H1 (cell line): ENCODE measurements at regions not wholly inside any gene's neighbourhood (a gene's known extent, or its start where the extent isn't known, plus 50 kb on each side); places are given as distances from the start of the nearest gene placed in this dataset.

Source experiments
- CTCF ChIA-PET: fragments of 300-600 bp; sonication (Branson Sonifier 250); formaldehyde crosslinking; loops from one replicate; lab custom pipeline; 2021; ENCODE audit not compliant: partially characterized antibody; lab: Charles Lee
- POLR2A ChIA-PET: fragments of 300-600 bp; sonication (Branson Sonifier 250); formaldehyde crosslinking; loops from one replicate; lab custom pipeline; 2021; ENCODE audit warnings: inconsistent platforms; ENCODE audit not compliant: partially characterized antibody; lab: Charles Lee
- DNase-seq, 2 experiments: peaks; one replicate each; pipeline versions ENCODE4 v3.0.0 to v3.0.0-alpha.2; 2010 to 2022; ENCODE audit warnings: low spot score in 2 of 2, low read depth in 1 of 2, mixed read lengths in 1 of 2
- FAIRE-seq: peaks from 2 replicates; lab custom pipeline; 2011; peaks lifted over from hg19 to GRCh38; lab: Jason Lieb, UNC
- H2AFZ ChIP-seq: 2 replicates; pipeline ENCODE4 v1.8.1; 2012; ENCODE audit warnings: low read length, inconsistent platforms
- H2AK5ac ChIP-seq: 2 replicates; pipeline ENCODE4 v1.6.1; 2013; ENCODE audit warnings: low read depth, low read length
- H2BK120ac ChIP-seq: replicated peaks from 2 replicates; pipeline ENCODE3; 2013; ENCODE audit warnings: low read depth, low read length, inconsistent platforms
- H2BK12ac ChIP-seq: 2 replicates; pipeline ENCODE4 v1.6.1; 2013; ENCODE audit warnings: low read depth, low read length
- H2BK15ac ChIP-seq: 2 replicates; pipeline ENCODE4 v1.6.1; 2013; ENCODE audit warnings: low read length
- H2BK20ac ChIP-seq: 2 replicates; pipeline ENCODE4 v1.6.1; 2013; ENCODE audit warnings: low read length
- H2BK5ac ChIP-seq: 2 replicates; pipeline ENCODE4 v1.6.1; 2013; ENCODE audit warnings: low read depth, low read length
- H3K14ac ChIP-seq: 2 replicates; pipeline ENCODE4 v1.6.1; 2013; ENCODE audit warnings: inconsistent platforms; ENCODE audit not compliant: insufficient read length
- H3K18ac ChIP-seq: 2 replicates; pipeline ENCODE4 v1.6.1; 2013; ENCODE audit warnings: low read length; ENCODE audit errors: extremely low read depth
- H3K23ac ChIP-seq: 2 replicates; pipeline ENCODE4 v1.6.1; 2013; ENCODE audit warnings: inconsistent platforms; ENCODE audit not compliant: insufficient read length
- H3K23me2 ChIP-seq: 2 replicates; pipeline ENCODE4 v1.6.1; 2013; ENCODE audit warnings: low read depth, low read length
- H3K27ac ChIP-seq: 2 replicates; pipeline ENCODE4 v1.6.1; 2011; ENCODE audit warnings: low read depth, low read length, inconsistent platforms
- H3K27me3 ChIP-seq, 4 experiments: replicated peaks in 1 of 4; 1 replicate in 1 of 4; 2 replicates in 3 of 4; pipeline versions ENCODE4 v1.6.1 to v1.8.1; 2011 to 2013; ENCODE audit warnings: low read length in 3 of 4, mild to moderate bottlenecking in 3 of 4, inconsistent platforms in 2 of 4, mixed read lengths in 2 of 4, moderate library complexity in 1 of 4; ENCODE audit not compliant: control insufficient read depth in 3 of 4, insufficient read depth in 3 of 4; ENCODE audit errors: extremely low read depth in 1 of 4
- H3K36me3 ChIP-seq, 4 experiments: 2 replicates each; pipeline versions ENCODE4 v1.6.1 to v1.8.1; 2011 to 2013; ENCODE audit warnings: mild to moderate bottlenecking in 4 of 4, low read length in 3 of 4, moderate library complexity in 2 of 4, control low read depth in 1 of 4, inconsistent platforms in 1 of 4; ENCODE audit not compliant: insufficient read depth in 4 of 4, control insufficient read depth in 2 of 4
- H3K4ac ChIP-seq: replicated peaks from 2 replicates; pipeline ENCODE3; 2013; ENCODE audit warnings: low read length, low read depth, mixed read lengths, inconsistent platforms; ENCODE audit not compliant: insufficient read length
- H3K4me1 ChIP-seq, 4 experiments: replicated peaks in 1 of 4; 1 replicate in 1 of 4; 2 replicates in 3 of 4; pipeline versions ENCODE4 v1.6.1 to v1.8.1; 2011 to 2013; ENCODE audit warnings: low read length in 3 of 4, inconsistent platforms in 2 of 4, mixed read lengths in 1 of 4; ENCODE audit not compliant: insufficient read depth in 4 of 4, control insufficient read depth in 3 of 4
- H3K4me2 ChIP-seq, 2 experiments: 2 replicates each; pipeline versions ENCODE4 v1.6.1 to v1.8.1; 2011 to 2013; ENCODE audit warnings: low read depth in 2 of 2, low read length in 2 of 2, control low read depth in 1 of 2, inconsistent platforms in 1 of 2, mild to moderate bottlenecking in 1 of 2; ENCODE audit not compliant: insufficient read depth in 1 of 2
- H3K4me3 ChIP-seq, 4 experiments: fragments of 200-600, 300-600 bp in 1 of 4; sonication (generic), shearing (Covaris generic), sonication (Bioruptor Twin) in 1 of 4; 2 replicates each; pipeline versions ENCODE4 v1.5.1 to v1.8.1; 2011 to 2016; ENCODE audit warnings: low read length in 4 of 4, low read depth in 3 of 4, control low read depth in 2 of 4, inconsistent platforms in 2 of 4, mild to moderate bottlenecking in 2 of 4, mixed read lengths in 1 of 4, moderate library complexity in 1 of 4; ENCODE audit not compliant: insufficient read depth in 2 of 4; ENCODE audit errors: extremely low read depth in 1 of 4
- H3K56ac ChIP-seq: replicated peaks from 2 replicates; pipeline ENCODE3; 2013; ENCODE audit warnings: low read depth, mild to moderate bottlenecking, mixed read lengths, low read length, inconsistent platforms; ENCODE audit not compliant: insufficient read length
- H3K79me1 ChIP-seq: 2 replicates; pipeline ENCODE4 v1.6.1; 2013; ENCODE audit warnings: low read depth, low read length, control low read depth
- H3K79me2 ChIP-seq, 2 experiments: 2 replicates each; pipeline versions ENCODE4 v1.6.1 to v1.8.1; 2012 to 2013; ENCODE audit warnings: low read length in 2 of 2, mild to moderate bottlenecking in 2 of 2, inconsistent platforms in 1 of 2; ENCODE audit not compliant: insufficient read depth in 2 of 2, control insufficient read depth in 1 of 2
- H3K9ac ChIP-seq, 4 experiments: replicated peaks in 1 of 4; 1 replicate in 1 of 4; 2 replicates in 3 of 4; pipeline versions ENCODE4 v1.6.1 to v1.8.1; 2011 to 2013; ENCODE audit warnings: low read depth in 3 of 4, low read length in 3 of 4, control low read depth in 2 of 4, mild to moderate bottlenecking in 2 of 4, moderate library complexity in 2 of 4, inconsistent platforms in 1 of 4; ENCODE audit errors: extremely low read depth in 1 of 4
- H3K9me3 ChIP-seq, 2 experiments: 2 replicates each; pipeline versions ENCODE4 v1.6.1 to v1.8.1; 2012 to 2013; ENCODE audit warnings: mild to moderate bottlenecking in 2 of 2, moderate library complexity in 2 of 2, control low read depth in 1 of 2, inconsistent platforms in 1 of 2, low read depth in 1 of 2, low read length in 1 of 2, mixed read lengths in 1 of 2; ENCODE audit not compliant: insufficient read depth in 2 of 2
- H4K20me1 ChIP-seq, 2 experiments: replicated peaks in 1 of 2; 2 replicates each; pipeline versions ENCODE3 to v1.8.1; 2011 to 2013; ENCODE audit warnings: inconsistent platforms in 2 of 2, low read length in 2 of 2, mild to moderate bottlenecking in 1 of 2; ENCODE audit not compliant: insufficient read depth in 2 of 2, control insufficient read depth in 1 of 2
- H4K5ac ChIP-seq: 2 replicates; pipeline ENCODE4 v1.6.1; 2013; ENCODE audit warnings: low read length, low read depth, mixed read lengths, inconsistent platforms; ENCODE audit not compliant: insufficient read length
- H4K8ac ChIP-seq: 2 replicates; pipeline ENCODE4 v1.8.0; 2013; ENCODE audit warnings: mild to moderate bottlenecking, moderate library complexity, low read length, inconsistent platforms; ENCODE audit not compliant: insufficient read depth; ENCODE audit errors: extremely low read depth
- H4K91ac ChIP-seq: replicated peaks from 2 replicates; pipeline ENCODE3; 2013; ENCODE audit warnings: low read length, mixed read lengths, inconsistent platforms; ENCODE audit not compliant: insufficient read length
- CHD1 ChIP-seq: IDR thresholded peaks from 2 replicates; pipeline ENCODE4 v1.6.1; 2012; ENCODE audit warnings: low read depth, low read length, improper control_type of control experiment
- CHD2 ChIP-seq: IDR thresholded peaks from 2 replicates; pipeline ENCODE4 v1.6.1; 2012; ENCODE audit warnings: low read length, improper control_type of control experiment
- EZH2 ChIP-seq: fragments of 200-600 bp; sonication (generic); IDR thresholded peaks from 2 replicates; pipeline ENCODE4 v1.7.1; 2012; ENCODE audit warnings: low read depth, mild to moderate bottlenecking, moderate library complexity, low read length, inconsistent platforms; ENCODE audit not compliant: severe bottlenecking
- POLR2AphosphoS5 ChIP-seq: IDR thresholded peaks from 2 replicates; pipeline ENCODE4 v1.6.1; 2011; ENCODE audit warnings: low read depth, low read length
- SRF ChIP-seq: IDR thresholded peaks from 2 replicates; pipeline ENCODE4 v1.6.1; 2011; ENCODE audit warnings: mild to moderate bottlenecking, low read depth, low read length, moderate library complexity
- TCF12 ChIP-seq: IDR thresholded peaks from 2 replicates; pipeline ENCODE4 v1.6.1; 2011; ENCODE audit warnings: low read depth, mild to moderate bottlenecking, low read length
- WGBS, 2 experiments: shearing (Covaris generic) in 1 of 2; methylation state at CpG; one replicate each; pipeline versions ENCODE4 v1.1.6 to v1.1.7; 2013 to 2015; ENCODE audit warnings: low lambda C conversion rate in 2 of 2, mixed read lengths in 2 of 2, inconsistent platforms in 1 of 2, low coverage in 1 of 2, missing lambda C conversion rate in 1 of 2; ENCODE audit not compliant: insufficient replicate concordance in 2 of 2, insufficient coverage in 1 of 2, insufficient read length in 1 of 2; ENCODE audit errors: extremely low coverage in 1 of 2, missing lambda C conversion rate in 1 of 2; 5-methylcytosine and 5-hydroxymethylcytosine counted together

DNA sequence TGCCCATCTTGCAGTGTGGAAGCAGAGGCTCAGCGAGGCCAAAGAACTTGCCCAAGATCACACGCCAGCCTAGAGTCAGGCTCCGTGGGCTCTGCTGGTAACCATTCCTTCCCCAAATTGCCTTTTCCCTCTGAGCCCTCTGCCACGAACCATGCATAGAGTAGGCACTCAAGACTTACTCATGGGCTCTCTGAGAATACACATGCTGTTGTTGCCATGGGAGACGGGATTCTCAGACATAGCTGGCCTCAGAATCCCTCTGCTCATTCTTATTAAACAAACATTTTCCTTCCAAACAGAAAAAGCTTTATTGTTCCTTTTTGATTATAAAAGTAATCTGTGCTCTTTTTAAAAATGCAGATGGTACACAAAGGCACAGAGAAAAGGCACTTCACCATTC lies 52.5 kb upstream of the WSCD2 start:
- Histone ChIP-seq H3K79me2 (no peaks in the 10 kb centered on the region), H4K5ac (no peak overlapping the region), H2BK15ac (no peak overlapping the region), H3K4me3 (no peak overlapping the region), H3K9me3 (no peaks in the 10 kb centered on the region), H4K20me1 (no peaks in the 10 kb centered on the region), H2BK5ac (no peak overlapping the region), H3K9ac (no peak overlapping the region), H3K79me1 (no peaks in the 10 kb centered on the region), H3K23me2 (no peaks in the 10 kb centered on the region; the same call in 1 of the 2 replicates), H2BK120ac (no peak overlapping the region), H3K14ac (no peak overlapping the region), H3K18ac (no peak overlapping the region), H3K4me1 (peaks cover 0 to 4% (median 0%) of the 10 kb centered on the region in 4 experiments; a peak in 1 of 7 replicates), H2AFZ (no peak overlapping the region), H4K91ac (no peak overlapping the region), H2AK5ac (no peak overlapping the region), H2BK12ac (no peak overlapping the region), H3K4ac (no peak overlapping the region), H3K27ac (no peak overlapping the region), H3K36me3 (no peaks in the 10 kb centered on the region), H3K4me2 (no peak overlapping the region), H4K8ac (peak overlapping the region; percentile 53; the same call in 1 of the 2 replicates), H2BK20ac (no peak overlapping the region), H3K23ac (no peak overlapping the region), H3K27me3 (no peaks in the 10 kb centered on the region), H3K56ac (no peak overlapping the region)
- WGBS, 2 experiments = 83% methylated on average over 5 of the region's 5 CpGs; no CpG with 5 or more reads in 1 of the 2 experiments
- CTCF ChIA-PET = interaction anchor here (0.7 to 3.2 kb wide), 7 partner anchors 8 to 161 kb away, joined by 3 to 29 read pairs (median 4); no protein-coding TSS in a partner anchor
- TF ChIP-seq TCF12 (no peak), SRF (no peak), CHD1 (no peak), CHD2 (no peak), POLR2AphosphoS5 (no peak), EZH2 (no peak)
- DNase-seq (no peak), FAIRE-seq (peak; percentile 13)
- POLR2A ChIA-PET = no interaction called here
